ENCODE measurements at regions not wholly inside any gene's neighbourhood (a gene's known extent, or its start where the extent isn't known, plus 50 kb on each side); places are given as distances from the start of the nearest gene placed in this dataset.

GRCh38 chr6:105917038-105917695 is 169.0 kb upstream of the PRDM1 start:
- Histone ChIP-seq H3F3A (replicated peaks; ENCODE audit: low read depth) (no peaks in the 10 kb centered on the region), H3K79me2 (replicated peaks; ENCODE audit: insufficient read depth) (no peaks in the 10 kb centered on the region), H3K4me2 (no peak overlapping the region), H3K9me2 (ENCODE audit: insufficient read depth) (no peaks in the 10 kb centered on the region), H3K36me3 (ENCODE audit: insufficient read depth) (no peaks in the 10 kb centered on the region), H3K27me3 (ENCODE audit: insufficient read depth) (no peaks in the 10 kb centered on the region), H3K4me3 (no peak overlapping the region), H4K20me1 (replicated peaks; ENCODE audit: insufficient read depth) (no peaks in the 10 kb centered on the region), H3K4me1 (ENCODE audit: insufficient read depth) (no peaks in the 10 kb centered on the region), H2AFZ (no peak overlapping the region), H3K27ac (ENCODE audit: low read depth) (no peak overlapping the region)
- no peak for TF ChIP-seq ETS1 (IDR thresholded peaks at IDR 0.05)
- no peak for TF ChIP-seq JUNB (IDR thresholded peaks at IDR 0.05; ENCODE audit: unreplicated experiment)
- no peak for TF ChIP-seq NANOG (IDR thresholded peaks at IDR 0.05; ENCODE audit: borderline replicate concordance)
- TF ChIP-seq ZNF331 (CRISPR knock-in tag; IDR thresholded peaks at IDR 0.05; ENCODE audit: low read depth): no peak
- TF ChIP-seq, protein P1, sequence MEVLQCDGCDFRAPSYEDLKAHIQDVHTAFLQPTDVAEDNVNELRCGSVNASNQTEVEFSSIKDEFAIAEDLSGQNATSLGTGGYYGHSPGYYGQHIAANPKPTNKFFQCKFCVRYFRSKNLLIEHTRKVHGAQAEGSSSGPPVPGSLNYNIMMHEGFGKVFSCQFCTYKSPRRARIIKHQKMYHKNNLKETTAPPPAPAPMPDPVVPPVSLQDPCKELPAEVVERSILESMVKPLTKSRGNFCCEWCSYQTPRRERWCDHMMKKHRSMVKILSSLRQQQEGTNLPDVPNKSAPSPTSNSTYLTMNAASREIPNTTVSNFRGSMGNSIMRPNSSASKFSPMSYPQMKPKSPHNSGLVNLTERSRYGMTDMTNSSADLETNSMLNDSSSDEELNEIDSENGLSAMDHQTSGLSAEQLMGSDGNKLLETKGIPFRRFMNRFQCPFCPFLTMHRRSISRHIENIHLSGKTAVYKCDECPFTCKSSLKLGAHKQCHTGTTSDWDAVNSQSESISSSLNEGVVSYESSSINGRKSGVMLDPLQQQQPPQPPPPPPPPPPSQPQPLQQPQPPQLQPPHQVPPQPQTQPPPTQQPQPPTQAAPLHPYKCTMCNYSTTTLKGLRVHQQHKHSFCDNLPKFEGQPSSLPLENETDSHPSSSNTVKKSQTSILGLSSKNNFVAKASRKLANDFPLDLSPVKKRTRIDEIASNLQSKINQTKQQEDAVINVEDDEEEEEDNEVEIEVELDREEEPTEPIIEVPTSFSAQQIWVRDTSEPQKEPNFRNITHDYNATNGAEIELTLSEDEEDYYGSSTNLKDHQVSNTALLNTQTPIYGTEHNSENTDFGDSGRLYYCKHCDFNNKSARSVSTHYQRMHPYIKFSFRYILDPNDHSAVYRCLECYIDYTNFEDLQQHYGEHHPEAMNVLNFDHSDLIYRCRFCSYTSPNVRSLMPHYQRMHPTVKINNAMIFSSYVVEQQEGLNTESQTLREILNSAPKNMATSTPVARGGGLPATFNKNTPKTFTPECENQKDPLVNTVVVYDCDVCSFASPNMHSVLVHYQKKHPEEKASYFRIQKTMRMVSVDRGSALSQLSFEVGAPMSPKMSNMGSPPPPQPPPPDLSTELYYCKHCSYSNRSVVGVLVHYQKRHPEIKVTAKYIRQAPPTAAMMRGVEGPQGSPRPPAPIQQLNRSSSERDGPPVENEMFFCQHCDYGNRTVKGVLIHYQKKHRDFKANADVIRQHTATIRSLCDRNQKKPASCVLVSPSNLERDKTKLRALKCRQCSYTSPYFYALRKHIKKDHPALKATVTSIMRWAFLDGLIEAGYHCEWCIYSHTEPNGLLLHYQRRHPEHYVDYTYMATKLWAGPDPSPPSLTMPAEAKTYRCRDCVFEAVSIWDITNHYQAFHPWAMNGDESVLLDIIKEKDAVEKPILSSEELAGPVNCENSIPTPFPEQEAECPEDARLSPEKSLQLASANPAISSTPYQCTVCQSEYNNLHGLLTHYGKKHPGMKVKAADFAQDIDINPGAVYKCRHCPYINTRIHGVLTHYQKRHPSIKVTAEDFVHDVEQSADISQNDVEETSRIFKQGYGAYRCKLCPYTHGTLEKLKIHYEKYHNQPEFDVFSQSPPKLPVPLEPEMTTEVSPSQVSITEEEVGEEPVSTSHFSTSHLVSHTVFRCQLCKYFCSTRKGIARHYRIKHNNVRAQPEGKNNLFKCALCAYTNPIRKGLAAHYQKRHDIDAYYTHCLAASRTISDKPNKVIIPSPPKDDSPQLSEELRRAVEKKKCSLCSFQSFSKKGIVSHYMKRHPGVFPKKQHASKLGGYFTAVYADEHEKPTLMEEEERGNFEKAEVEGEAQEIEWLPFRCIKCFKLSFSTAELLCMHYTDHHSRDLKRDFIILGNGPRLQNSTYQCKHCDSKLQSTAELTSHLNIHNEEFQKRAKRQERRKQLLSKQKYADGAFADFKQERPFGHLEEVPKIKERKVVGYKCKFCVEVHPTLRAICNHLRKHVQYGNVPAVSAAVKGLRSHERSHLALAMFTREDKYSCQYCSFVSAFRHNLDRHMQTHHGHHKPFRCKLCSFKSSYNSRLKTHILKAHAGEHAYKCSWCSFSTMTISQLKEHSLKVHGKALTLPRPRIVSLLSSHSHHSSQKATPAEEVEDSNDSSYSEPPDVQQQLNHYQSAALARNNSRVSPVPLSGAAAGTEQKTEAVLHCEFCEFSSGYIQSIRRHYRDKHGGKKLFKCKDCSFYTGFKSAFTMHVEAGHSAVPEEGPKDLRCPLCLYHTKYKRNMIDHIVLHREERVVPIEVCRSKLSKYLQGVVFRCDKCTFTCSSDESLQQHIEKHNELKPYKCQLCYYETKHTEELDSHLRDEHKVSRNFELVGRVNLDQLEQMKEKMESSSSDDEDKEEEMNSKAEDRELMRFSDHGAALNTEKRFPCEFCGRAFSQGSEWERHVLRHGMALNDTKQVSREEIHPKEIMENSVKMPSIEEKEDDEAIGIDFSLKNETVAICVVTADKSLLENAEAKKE (CRISPR knock-in tag; IDR thresholded peaks at IDR 0.05): no peak
- TF ChIP-seq EZH2phosphoT487 (IDR thresholded peaks at IDR 0.05; ENCODE audit: unreplicated experiment): no peak
- TF ChIP-seq, protein P2, sequence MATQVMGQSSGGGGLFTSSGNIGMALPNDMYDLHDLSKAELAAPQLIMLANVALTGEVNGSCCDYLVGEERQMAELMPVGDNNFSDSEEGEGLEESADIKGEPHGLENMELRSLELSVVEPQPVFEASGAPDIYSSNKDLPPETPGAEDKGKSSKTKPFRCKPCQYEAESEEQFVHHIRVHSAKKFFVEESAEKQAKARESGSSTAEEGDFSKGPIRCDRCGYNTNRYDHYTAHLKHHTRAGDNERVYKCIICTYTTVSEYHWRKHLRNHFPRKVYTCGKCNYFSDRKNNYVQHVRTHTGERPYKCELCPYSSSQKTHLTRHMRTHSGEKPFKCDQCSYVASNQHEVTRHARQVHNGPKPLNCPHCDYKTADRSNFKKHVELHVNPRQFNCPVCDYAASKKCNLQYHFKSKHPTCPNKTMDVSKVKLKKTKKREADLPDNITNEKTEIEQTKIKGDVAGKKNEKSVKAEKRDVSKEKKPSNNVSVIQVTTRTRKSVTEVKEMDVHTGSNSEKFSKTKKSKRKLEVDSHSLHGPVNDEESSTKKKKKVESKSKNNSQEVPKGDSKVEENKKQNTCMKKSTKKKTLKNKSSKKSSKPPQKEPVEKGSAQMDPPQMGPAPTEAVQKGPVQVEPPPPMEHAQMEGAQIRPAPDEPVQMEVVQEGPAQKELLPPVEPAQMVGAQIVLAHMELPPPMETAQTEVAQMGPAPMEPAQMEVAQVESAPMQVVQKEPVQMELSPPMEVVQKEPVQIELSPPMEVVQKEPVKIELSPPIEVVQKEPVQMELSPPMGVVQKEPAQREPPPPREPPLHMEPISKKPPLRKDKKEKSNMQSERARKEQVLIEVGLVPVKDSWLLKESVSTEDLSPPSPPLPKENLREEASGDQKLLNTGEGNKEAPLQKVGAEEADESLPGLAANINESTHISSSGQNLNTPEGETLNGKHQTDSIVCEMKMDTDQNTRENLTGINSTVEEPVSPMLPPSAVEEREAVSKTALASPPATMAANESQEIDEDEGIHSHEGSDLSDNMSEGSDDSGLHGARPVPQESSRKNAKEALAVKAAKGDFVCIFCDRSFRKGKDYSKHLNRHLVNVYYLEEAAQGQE (IDR thresholded peaks at IDR 0.05; ENCODE audit: unreplicated experiment): no peak
- TF ChIP-seq CREB1 (CRISPR knock-in tag; IDR thresholded peaks at IDR 0.05; ENCODE audit: low read depth): no peak
- no peak for TF ChIP-seq STAT1 (IDR thresholded peaks at IDR 0.05; ENCODE audit: unreplicated experiment)
- no peak for TF ChIP-seq ZNF114 (CRISPR knock-in tag; IDR thresholded peaks at IDR 0.05)
- no peak for TF ChIP-seq EZH2 (IDR thresholded peaks at IDR 0.05; ENCODE audit: low read depth, unreplicated experiment)
- TF ChIP-seq POLR2AphosphoS5 (IDR thresholded peaks at IDR 0.05; ENCODE audit: low read depth): no peak
- no peak for TF ChIP-seq CTCF (conservative IDR thresholded peaks at IDR 0.05; ENCODE audit: low read depth in 2 of 2)
- H3K27me3 Mint-ChIP-seq (ENCODE audit: insufficient read depth, low read depth, poor library complexity): no peaks in the 10 kb centered on the region
- H3K36me3 Mint-ChIP-seq (ENCODE audit: low read depth): no peaks in the 10 kb centered on the region
- no peak overlapping the region for H3K27ac Mint-ChIP-seq
- no peaks in the 10 kb centered on the region for H3K9me3 Mint-ChIP-seq
- H3K4me3 Mint-ChIP-seq: no peak overlapping the region
- no peak for ATAC-seq
- DNase-seq (ENCODE audit: low spot score): no peak
- H3K4me1 Mint-ChIP-seq: no peaks in the 10 kb centered on the region
